Femur (tissue), 1 donor: ENCODE measurements at regions not wholly inside any gene's neighbourhood (a gene's known extent, or its start where the extent isn't known, plus 50 kb on each side); places are given as distances from the start of the nearest gene placed in this dataset.

Experiments
- DNase-seq: peaks from one replicate; pipeline ENCODE4 v3.0.0-alpha.2; 2017

DNA sequence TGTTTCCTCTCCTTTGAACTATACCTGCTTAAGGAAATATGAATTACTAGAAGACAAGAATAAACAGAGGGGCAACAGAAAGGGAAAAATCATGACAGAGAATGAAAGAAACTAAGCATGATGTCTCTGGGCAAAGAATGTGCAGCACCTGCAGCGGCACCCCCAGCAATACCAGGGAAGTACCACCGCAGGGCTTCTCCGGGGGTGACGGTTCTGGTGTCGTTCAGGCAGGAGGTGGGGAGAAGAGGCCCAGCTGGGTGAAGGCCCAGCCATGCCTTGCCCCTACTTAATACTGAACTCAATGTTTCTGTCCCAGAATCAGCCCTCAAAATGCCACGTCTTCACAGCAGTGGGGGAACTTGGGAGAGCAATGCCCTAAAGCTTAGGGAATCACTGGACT is 337.6 kb downstream of the CDC14C start:
- no peak for DNase-seq

DNA sequence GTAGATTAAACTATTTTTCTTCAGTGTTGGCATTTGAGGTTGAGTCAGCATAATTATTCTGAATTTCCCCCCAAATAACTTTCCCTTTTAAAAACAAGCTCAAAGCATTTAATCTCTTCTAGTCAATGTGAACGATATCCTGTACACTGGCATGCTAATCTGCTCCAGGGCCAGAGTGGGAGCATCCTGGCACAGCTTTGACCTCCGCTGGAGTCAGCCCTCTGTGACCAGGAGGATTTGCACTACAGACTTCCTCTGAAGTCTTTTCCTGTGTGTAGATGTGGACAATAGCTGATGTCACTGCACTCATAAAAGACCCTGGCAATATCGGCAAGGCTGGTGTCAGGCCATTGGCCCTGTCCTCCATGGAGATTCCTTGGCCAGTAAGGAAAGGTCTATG is 340.2 kb downstream of the CDC14C start:
- DNase-seq = no peak

DNA sequence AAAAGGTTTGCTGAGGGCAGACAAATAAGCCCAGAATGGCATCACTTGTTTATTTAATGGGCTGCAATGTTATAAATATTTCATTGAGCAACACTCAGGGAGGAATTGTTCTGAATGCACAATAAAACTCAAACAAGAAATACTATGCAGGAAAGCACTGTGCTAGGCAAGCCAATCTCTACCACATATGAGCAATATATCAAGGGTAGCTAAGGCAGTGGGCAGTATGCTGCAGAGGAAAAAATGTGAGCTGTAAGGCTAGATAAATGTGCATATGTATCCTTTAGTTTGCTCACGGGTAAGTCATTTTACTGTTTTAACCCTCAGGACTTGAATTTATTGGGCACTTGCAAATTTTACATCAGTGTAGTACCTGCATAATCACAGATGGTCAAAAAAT is 349.6 kb downstream of the CDC14C start:
- no peak for DNase-seq

DNA sequence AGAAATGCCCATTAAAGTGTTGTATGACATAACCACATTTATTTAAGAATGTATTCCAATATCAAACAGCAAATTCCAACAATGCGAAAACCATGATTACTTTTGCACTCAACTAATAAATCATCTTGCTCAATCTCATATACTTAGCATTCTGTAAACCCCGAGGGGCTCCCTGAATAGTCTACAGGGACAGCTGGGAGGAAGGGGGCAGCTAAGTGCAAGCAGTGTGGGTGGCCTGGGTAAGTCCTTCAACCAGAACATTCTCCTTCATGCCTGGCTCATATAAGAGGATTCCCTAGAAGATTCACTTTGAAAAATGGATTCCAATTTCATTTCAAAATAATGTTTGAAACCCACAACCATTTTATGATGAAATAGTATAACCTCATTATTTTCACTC is 355.5 kb downstream of the CDC14C start:
- no peak for DNase-seq

DNA sequence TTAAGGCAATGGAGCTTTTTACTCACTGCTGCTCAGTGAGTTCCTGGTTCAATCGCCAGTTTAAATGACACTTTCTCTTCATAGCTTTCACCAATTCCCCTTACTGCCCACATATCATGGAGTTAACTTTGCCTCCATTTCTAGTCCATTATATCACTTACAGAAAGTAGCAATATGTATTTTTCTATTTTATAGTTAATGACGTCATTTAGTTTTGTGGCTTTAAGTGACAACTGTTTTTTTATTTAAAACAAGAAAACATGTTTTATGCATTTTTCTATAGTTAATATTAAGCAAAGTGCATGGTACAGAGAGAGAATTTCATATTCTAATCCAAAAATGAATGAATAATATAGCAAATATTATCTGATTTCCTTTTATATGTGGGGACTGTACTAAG is 363.3 kb downstream of the CDC14C start:
- no peak for DNase-seq

DNA sequence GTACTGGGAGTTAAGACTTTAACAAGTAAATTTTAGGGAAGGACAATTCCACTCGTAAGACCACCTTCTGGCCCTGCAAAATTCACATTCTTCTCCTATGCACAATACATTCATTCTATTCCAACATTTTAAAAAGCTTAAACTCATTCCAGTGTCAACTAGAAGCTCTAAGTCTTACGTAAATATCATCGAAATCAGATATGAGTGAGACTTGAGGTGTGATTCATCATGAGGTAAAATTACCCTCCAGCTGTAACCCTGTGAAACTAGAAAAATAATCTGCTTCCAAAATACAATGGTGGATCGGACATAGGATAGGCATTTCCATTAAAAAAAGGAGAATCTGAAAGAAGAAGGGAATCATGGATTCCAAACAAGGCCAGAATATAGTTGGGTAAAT is 370.3 kb downstream of the CDC14C start:
- DNase-seq = no peak

DNA sequence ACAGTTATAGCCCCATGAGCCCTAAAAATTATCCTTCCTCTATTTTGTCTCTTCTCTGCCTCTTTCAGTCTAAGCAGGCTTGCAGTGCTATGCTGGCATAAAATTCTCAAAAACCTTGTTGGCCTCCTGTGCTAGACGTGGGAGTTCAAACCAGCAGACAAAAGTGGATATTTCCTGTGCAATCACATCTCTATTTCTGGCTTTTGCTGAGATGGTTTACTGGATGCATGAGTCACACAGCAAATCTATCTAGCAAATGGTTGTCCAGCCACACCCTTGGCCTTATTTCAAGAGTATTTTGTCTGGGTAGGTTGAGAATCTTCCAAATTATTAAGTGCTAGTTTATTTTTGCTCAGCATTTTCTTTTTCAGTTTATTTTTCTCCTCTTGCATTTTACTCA is 370.8 kb downstream of the CDC14C start:
- no peak for DNase-seq

DNA sequence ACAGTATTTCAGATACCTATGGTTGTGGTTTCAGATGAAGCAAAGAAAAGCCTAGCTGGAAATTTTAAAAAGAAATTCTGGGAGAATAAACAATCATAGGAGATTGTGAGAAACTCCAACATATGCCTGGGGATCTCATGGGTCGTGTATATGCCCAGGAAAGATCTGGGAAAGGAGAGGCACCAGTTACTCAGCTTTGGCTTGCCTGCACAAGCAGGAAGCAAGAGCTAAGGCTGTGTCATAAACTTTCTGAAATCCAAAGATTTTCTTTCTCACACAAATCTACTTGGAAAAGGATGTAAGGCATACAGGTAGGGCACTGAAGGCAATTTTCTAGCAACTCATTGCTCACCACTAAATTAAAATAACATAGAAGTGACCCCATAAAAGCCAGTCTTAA is 373.6 kb downstream of the CDC14C start:
- no peak for DNase-seq

DNA sequence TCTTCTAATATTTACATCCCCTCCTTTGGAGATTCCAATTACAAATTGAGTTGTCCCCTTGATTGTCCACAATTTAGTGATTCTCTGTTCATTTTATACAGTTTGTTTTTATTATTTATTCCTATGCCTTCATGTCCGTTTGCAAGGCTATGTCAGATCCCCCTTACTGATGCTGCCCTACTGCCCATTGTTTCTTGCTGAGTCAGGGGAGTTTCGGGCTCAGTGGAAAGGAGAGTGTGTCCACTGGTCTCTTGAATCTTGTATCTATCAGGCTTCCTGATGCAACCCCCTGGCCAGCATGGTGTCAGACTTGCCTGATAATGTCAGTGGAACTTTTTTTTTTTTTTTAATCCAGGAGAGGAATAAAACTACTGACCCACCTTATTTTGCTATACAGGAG is 384.4 kb downstream of the CDC14C start:
- no peak for DNase-seq

DNA sequence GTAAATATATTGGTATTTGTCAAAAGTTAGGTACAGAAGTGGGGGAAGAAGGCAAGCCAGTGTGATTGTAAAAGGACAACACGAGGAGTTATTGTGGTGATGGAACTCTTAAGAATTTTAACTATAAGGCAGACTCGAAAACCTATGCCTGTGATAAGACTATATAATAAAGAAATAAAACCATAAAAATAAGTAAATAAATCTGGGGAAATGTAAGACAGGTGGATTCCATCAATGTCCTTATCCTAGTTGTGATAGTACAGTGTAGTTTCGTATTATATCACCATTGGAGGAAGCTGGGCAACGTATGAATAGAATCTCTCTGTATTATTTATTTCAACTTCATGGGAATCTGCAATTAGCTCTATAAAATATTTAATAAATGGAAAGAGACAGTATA is 395.7 kb downstream of the CDC14C start:
- DNase-seq = no peak

DNA sequence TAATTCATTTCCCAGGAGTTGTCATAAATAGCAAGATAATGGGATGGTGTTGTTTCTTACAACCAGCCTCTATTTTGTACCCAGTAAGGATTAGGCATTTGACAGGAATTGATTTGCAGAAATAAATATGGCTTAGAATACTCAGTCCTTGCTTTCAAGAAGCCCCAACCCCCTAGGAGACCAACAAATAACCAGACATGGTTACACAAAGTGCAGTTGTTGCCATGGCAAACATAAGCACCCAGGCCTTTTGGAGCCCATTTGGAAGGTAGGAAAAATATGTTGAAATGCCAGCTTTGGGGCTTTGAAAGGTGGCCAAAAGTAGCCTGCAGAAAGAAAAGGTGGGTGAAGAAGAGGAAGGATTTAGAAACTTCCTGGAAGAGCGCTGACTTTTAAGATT is 397.5 kb downstream of the CDC14C start:
- DNase-seq = no peak

DNA sequence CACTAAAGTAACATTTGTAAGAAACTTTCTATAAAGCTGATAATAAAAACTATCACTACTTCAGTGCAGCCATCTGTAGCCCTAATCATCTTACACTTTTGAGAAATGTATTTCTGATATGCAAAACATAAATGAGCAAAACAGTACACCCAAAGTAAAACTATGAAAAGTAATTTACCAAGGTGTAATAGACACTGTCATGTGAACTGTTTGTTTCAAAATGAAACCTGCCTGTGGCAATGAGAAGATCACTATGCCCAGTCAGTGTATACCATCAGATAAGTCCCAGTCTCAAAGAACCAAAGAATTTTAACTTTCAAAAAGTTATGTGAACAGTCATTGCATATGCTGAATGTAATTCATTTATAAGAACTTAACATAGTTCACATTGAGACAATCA is 398.1 kb downstream of the CDC14C start:
- DNase-seq = no peak

DNA sequence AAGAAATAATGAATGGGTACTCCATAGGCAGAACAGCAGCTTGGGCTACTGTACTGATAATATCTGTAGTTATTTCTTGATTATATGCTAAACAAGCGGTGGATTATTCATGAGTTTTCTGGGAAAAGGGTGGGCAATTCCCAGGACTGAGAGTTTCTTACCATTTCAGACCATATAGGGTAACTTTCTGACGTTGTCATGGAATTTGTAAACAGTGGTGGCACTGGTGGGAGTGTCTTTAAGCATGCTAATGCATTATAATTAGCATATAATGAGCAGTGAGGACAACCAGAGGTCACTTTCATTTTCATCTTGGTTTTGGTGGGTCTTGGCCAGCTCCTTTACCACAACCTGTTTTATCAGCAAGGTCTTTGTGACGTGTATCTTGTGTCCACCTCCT is 399.7 kb downstream of the CDC14C start:
- no peak for DNase-seq

DNA sequence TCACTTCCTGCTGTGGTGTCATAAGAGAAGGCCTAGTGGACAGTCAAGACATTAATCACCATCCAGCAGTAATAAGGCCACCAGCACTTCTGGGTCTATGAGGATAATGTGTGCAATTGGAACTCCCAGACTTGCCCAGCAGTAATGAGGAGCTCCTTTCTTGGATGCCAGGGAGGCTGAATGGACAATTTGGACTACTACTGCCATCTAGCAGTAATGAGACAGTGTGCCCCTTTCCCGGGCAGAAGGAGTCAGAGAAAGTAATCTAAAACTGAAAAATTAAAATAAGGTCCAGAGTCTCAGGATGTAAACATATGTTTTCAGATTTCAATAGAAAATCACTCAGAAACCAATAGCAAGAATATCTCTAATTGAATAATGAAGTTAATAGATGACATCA is 400.4 kb downstream of the CDC14C start:
- DNase-seq = no peak

DNA sequence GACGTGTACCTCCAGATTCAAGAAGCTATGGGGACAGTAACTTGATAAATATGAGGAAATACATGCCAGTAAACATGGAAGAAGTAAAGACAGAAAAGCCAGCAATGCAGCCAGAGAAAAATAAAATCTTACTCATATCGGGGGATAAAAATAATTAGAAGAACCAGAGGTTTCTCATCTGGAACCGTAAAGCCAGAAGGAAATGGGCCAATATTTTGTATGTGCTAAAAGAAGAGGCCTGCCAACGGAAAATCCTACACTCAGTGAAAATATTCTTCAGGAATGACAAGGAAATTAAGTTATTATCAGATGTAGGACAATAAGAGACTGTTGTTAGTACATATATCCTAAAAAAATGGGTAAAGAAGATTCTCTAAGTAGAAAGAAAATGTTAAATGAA is 401.2 kb downstream of the CDC14C start:
- no peak for DNase-seq

DNA sequence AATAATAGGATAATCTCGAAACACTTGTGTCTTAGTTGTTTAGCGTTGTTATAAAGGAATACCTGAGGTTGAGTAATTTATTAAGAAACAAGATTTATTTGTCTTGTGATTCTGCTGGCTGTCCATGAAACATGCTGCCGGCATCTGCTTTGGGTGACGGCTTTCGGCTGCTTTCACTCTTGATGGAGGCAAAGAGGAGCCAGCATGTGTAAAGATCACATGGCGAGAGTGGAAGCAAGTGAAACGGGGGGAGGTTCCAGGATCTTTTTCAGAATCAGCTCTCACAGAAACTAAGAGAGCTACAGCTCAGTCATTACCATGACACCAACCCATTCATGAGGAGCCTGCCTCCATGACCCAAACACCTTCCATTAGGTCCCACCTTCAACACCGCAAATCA is 402.8 kb downstream of the CDC14C start:
- no peak for DNase-seq

DNA sequence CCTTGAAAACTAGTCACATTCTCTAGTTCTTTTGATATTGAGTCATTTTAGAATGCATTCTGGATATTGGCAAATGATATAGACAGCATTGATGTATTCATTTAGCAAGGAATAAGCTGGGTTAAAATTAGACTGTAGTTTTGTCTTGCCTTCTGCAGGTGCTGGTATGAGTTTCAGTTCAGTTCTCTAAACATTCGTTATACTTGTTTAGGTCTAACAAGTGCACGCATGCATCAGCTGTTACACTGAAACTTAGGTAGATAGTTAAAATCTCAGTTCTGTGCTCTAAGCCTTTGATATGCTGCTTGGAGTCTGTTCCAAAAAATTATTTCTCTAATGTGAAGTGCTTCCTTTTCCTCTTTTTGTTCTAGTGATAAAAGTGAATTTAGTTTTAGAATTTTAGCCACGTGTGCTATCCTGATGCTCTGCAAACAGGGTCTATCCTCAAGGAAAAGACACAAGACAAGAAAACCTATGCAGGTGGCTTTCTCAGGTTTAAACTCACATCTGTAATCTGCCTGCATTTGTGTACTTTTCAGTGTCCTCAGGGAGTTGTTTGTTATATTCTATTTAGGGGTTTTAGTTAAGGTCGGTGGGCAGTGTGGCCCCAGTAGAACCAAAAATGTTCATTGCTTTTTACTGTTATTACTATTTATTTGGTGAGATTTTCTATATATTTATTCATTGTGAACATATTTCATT is 409.0 kb downstream of the CDC14C start:
- DNase-seq = no peak

DNA sequence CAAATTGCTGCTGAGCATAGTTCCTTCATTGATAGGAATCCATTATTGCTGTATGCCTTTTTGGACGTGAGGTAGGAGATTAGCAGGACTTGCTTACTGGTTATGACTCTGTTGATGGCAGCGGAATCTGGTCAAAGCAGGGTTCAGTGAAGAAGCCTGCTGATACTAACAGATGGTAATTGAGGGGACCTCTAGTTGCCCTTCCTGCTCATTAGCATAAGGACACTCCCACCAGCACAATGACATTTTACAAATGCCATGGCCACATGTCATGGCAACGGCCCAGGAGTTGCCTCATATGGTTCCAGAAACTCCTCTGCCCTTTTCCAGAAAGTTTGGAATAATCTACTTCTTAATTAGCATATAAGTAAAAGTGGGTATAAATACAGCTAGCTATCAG is 417.5 kb downstream of the CDC14C start:
- DNase-seq = no peak

DNA sequence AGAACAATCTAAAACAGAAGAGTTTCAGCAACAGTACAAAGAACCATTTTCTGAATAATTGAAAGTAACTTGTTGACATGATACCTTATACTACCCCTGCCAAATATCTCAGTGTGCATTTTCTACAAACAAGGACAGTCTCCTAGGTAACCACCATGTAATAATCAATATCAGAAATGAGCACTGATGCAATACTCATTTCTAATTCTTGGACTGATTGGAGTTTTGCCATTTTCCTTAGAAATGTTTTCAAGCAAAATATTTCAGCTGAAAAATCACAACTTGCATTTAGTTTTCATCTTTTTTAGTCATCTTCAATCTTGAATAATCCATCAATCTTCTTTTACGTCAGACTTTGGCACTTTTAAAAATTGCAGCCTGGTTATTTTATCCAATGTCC is 420.2 kb downstream of the CDC14C start:
- no peak for DNase-seq

DNA sequence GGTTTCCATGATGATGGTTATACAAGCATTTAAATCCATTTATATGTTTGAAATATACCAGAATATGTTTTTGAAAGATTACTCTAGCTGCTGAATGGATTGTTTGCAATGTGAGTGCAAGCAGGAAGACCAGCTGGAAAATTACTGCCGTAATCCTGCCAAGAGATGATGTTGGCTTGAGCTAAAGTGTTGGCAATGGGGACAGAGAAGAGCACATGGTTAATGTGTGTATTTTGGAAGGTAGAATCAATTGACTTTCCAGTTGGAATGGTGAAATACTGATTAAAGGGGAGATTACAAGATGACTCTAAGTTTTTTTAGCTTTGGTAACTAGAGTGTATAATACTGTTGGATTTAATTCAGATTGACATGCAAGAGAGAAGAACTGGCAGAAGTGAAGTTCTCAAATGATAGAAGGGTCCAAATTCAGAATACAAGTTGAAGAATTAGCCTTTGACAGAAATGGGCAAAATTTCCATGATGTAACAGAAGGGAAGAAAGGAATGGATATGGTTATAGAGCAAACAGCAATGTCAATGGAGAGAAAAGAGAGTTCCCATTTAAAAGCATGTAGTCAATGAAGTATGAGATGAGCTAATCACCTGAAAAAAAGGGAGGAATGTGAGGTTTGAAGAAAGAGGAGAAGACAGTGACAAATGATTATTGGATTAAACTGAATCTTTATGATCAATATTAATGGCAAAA is 422.0 kb downstream of the CDC14C start:
- DNase-seq = peak; percentile 87

DNA sequence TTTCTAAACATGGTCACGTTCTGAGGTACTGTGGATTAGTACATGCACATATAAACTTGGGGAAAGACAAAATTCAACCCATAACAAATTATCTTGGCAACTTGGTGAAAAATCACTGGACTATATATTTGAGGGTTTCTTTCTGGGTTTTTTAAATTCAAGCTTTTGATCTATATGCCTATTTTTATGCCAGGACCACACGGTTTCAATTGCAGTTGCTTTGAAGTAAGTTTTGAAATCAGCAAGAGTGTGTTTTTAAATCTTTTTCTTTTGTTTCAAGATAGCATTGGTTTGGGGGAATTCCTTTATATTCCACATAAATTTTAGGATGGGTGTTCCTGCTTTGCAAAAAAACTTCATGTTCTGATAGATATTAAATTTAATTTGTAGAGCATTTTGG is 406.4 kb upstream of the VWC2 start:
- no peak for DNase-seq

DNA sequence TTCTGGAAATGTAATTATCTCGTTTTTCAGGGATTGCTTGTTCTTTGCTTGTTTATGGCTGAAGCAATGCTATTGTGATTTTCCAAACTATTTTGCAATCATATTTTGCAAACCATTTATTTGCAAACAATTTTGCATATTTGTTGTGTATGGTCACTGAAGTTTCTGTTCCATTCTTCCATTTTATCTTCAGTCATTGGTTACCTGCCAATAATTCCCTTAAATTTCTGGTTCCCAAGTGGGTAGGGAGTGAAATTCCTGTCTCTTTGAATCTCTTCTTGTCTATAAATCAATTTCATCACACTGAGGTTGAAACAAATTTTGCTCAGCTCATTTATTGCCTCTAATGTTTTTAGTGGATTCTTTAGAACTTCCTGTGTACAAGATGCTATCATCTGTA is 401.7 kb upstream of the VWC2 start:
- DNase-seq = no peak

DNA sequence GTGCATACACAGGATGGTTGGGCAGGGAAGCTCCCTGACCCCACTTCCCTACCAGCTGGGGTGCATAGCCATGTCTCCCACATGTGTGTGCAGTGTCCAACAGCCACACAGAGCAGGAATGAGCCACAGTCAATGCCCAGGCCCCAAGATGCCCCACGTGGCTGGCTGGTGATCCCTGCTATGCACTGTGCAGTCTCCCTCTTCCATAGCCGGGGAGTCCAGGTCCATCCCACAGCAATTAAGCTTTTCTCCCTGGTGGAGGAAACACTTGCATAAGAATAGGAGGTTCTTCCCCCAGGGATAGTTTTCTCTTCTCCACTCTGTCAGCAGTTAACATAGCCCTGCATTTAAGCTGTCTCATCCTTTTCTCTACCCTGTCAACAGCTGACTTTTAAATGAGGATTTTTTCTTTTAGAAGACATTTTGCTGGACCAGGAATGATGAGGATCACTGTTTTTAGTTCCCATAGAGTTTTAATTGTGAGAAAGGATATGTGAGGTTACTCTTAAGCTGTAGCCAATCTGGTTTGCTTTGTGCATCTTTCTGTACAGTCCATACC is 396.5 kb upstream of the VWC2 start:
- DNase-seq = no peak

DNA sequence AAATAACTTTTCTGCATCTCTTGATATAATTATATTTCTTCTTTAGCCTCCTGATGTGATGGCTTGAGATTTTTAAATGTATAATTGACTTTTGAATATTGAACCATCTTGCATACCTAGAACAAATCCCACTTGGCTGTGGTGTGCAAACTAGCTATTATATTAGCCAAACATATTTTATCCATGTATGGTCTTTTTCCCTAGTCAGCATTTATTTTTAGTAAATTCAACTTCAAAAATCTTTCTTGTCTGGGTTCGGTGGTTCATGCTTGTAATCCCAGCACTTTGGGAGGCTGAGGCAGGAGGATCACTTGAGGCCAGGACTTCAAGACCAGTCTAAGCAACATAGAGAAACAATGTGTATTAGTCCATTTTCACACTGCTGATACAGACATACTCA is 386.6 kb upstream of the VWC2 start:
- DNase-seq = no peak
